MM.1S (cell line): ENCODE measurements at regions not wholly inside any gene's neighbourhood (a gene's known extent, or its start where the extent isn't known, plus 50 kb on each side); places are given as distances from the start of the nearest gene placed in this dataset.

Experiments used
- CTCF ChIP-seq: fragments of 300-600 bp; sonication (generic); IDR thresholded peaks from 2 replicates; pipeline ENCODE4 v1.5.1; 2016; ENCODE audit warnings: antibody characterized with exemption, low read length, mixed read lengths
- EZH2phosphoT487 ChIP-seq: fragments of 300-600 bp; sonication (generic); IDR thresholded peaks from 2 replicates; pipeline ENCODE4 v1.6.1; 2018; ENCODE audit warnings: antibody characterized with exemption, low read length

- TF ChIP-seq CTCF (no peak), EZH2phosphoT487 (no peak)
Measured at GRCh38 chr4:60652933-60653332, 547.2 kb upstream of the ADGRL3 start.
